H4 (cell line): ENCODE measurements at regions not wholly inside any gene's neighbourhood (a gene's known extent, or its start where the extent isn't known, plus 50 kb on each side); places are given as distances from the start of the nearest gene placed in this dataset.

Source experiments
- DNase-seq: peaks from one replicate; pipeline ENCODE4 v3.0.0-alpha.2; 2015; ENCODE audit warnings: low spot score

DNA sequence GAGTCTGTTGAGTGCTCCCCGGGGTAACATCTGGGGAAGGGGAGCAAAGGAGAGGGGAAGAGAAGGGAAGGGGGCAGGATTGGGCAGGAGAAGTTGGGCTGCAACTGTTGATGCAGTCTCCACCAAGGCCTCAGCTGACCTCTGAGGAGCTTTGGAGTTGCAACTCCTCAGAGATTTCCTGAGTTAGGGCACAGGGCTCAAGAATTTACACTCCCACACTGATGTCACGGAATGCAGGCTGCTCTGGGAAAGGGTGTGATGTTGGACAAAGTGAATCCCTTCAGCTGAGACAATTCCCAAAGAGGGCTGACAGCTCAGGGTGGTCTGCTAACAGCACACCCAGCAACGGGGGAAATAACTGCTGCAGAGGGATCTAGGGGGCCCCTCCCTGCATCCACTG, 295.6 kb downstream of the PCNX1 start:
- no peak for DNase-seq

DNA sequence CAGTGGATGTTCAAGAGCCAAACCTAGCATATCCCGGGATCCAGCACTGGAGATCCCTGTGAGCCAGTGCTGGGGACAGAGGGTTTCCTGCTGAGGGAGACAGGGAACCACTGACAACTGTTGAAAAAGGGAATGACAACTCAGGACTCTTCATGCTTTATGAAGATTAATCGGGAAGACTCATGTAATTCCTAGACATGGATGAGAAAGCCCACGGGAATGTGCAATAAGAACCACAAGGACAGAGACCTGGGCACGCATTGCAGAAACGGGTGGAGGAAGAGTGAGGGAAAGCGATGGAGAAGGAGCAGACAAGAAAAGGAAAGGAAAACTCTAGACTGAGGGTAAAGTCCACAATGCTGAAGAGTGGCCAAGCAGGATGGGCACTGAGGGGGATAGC, 296.0 kb downstream of the PCNX1 start:
- DNase-seq: no peak

DNA sequence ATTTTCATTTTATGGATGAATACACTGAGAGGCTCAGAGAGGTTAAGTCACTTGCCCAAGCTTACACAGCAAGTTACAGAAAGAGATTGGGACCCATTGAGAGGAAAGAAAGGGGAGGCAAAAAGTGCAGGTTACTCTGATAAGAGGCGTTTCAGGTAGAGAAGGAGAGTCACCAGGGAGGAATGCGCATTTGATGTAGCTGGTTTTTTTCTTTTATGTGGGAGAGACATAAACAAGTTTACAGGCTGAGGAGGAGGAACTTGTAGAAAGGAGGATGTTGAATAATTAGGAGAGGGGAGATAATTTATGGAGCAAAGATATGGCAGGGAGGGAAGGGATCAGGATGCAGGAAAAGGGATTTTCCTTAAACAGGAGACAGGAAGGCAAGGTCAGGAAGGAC, 297.0 kb downstream of the PCNX1 start:
- no peak for DNase-seq

DNA sequence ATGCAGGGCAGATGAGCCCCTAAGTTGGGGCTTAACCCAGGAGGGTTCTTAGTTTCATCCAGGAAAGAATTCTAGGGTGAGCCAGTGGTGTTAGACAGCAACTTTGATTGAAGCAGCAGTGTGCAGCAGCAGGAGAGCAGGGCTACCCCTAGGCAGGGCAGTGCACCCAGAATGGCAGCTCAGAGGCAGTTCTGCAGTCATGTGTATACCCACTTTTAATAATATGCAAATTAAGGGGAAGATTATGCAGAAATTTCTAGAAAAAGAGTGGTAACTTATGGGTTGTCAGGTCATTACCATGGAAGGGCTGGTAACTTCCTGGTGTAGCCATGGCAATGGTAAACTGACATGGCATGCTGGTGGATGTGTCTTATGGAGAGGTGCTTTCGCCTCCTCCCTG, 297.5 kb downstream of the PCNX1 start:
- DNase-seq: no peak

DNA sequence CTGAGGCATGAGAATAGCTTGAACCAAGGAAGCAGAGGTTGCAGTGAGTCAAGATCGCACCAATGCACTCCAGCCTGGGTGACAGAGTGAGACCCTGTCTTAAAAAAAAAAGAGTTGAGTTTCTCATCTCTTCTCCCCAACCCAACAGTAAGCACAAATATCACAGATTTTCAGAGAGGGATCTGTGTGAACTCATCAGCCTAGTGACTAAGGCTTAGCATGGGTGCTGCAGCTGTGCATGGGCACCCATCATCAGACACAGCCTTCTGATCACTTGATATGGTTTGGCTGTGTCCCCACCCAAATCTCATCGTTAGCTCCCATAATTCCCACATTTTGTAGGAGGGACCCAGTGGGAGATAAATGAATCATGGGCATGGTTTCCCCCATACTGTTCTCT, 298.9 kb downstream of the PCNX1 start:
- DNase-seq: no peak

DNA sequence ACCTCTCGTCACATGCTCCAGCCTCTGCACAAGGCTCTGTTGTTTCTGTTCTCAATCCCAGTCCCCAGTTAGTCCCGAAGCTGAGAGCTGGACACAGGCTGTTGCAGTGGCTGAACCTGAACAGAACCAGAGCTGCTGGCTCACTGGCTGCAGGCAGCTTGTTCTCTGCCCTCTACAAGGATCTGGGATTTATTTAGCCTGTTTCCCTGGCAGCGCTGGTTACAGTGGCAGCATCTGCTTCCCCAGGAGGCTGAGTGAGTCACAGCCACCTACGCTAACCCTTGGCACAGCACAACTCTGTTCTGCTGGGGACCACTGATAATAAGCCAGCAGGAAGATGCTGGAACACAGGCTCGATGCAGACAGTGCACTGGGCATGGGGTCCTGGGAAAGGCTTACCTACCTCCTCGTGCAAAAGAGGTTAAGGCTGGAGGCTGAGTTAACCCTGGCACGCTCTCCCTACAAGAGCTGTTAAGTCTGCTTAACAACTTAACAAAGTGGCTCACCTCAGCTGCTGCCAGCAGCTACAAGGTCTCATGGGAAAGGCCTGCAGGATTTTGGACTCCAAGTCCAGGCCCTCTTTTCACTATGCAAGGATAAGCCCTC, 299.6 kb downstream of the PCNX1 start:
- peak; percentile 72 for DNase-seq

DNA sequence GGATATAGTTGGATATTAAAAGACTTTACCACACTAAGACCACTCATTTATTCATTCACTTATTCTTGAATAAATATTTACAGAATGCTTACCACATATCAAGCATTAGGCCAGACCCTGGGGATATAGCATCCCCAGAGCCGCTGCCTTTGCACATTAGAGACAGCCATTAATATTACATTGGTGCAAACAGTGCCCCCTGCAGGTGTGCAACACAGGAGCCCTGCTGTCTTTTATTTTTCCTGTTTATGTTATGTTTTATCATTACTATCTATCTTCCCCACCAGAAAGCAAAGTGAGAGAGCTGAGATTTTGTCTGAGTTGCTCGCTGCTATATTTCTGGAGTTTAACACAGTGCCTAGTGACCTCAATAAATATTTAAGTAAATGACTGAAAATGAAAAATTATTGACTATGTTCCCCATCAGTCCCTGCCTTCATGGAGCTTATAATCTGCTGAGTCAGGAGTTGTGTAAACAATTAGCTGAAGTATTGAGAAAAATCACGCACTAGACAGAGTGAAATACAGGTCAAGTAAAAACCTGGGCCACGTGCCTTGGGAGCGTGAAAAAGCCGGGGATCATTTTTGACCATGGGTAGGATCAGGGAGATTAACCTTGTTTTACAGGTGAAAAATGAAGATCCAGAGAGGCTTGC, 301.6 kb downstream of the PCNX1 start:
- DNase-seq: no peak

DNA sequence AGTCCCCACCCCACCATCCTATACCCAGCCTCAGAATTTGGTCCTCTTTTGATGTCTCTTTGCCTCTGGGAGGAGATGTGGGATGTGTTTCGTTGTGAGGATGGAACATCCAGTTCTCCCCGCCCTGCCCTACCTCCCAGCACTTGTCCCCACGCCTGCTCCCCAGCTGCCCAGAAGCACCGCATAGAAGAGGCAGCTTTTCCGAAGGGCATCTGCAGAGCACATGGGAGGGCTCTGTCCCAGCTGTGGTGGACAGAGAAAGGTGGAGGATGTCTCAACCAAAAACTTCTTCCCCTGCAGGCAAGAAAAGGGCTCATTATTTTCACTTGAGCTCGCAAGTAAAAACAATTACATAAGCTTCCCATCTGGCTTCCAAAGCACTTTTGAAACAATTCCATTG, 302.6 kb downstream of the PCNX1 start:
- DNase-seq: no peak

DNA sequence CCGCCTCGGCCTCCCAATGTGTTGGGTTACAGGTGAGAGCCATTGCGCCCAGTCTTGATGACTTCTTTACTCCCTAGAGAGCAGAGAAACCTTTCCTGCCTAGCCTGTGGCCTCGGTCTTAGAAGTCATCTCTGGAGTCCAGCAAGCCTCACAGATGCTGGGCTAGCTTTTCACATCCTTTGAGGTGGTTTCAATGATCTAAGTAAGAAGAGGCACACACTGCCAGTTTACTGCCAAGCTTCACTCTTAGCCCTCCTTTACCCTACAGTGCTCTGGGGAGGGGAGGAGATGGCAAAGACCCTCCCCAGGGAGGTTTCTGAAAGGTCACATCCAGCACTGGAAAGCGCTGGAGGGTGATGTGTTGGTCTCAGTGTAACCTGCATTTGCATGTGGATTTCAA, 304.8 kb downstream of the PCNX1 start:
- no peak for DNase-seq

DNA sequence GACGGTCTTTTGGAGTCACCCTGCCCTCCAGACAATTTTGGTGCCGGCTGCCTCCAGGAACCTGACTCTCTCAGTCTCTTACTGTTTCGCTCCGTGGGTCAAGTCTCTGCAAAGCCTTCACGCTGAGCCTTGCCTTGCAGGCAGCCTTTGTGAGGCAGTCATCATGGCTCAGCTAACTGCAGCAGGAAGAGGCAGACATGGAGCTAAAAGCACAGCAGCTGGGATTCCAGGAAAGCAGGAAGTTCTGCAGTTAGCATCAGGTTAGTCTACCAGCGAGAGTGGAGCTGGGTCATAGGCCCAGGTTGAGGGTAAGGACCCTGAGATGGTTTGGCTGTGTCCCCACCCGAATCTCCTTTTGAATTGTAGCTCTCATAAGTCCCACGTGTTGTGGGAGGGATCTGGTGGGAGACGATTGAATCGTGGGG, 305.4 kb downstream of the PCNX1 start:
- DNase-seq: no peak

DNA sequence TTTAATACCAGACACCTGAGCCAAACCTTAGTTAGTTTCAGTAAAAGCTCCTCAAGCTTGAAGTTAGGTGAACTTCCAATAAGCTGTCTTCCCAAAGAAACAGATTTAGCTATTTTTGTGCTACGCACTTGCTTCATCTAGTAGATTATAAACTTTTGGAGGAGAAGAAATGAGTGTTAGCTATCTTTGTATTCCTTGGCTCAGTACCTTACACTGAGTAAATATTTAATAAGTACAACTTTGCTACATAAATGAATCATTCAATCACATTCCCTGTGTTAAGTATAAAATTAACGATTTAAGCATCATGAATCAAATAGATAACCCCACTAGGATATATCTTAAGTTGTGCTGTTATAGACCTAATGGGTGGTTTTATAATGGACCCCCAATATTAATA, 307.0 kb downstream of the PCNX1 start:
- DNase-seq: no peak

DNA sequence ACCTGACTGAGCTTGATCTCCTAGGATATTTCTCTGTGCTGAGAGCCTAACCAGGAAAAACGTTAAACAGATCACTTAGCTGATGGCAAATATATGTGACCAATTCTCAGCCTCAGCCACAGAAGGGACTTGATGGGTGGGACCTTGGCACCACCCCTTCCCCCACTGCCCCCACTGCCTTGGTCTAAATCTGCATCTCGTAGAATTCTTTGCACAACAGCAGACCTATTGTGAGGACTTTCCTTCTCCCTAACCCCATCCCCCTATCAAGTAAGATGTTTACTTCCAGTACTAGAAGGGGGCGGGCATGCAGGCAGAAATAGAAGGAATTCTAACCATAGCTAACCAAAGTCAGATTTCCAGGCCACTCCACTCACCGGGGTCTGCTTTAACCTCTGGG, 313.2 kb downstream of the PCNX1 start:
- no peak for DNase-seq

DNA sequence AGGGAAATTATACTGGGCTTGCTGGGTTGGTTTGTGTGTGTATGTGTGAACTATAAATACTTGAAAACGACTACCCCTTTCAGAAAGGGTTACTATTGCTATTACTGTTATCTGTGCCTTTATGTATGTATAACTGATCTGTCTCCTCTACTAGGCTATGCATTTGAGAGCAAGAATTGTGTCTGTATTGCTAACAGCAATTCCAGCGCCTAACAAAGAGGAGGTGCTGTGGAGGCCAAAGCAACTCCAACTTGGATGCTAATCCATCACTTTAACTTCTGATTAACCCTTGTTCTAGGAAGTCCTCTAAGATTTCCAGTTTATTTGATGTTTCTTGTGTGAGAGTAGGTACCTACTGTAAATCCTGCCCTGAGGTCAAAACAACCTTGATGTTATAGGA, 313.9 kb downstream of the PCNX1 start:
- DNase-seq: no peak

DNA sequence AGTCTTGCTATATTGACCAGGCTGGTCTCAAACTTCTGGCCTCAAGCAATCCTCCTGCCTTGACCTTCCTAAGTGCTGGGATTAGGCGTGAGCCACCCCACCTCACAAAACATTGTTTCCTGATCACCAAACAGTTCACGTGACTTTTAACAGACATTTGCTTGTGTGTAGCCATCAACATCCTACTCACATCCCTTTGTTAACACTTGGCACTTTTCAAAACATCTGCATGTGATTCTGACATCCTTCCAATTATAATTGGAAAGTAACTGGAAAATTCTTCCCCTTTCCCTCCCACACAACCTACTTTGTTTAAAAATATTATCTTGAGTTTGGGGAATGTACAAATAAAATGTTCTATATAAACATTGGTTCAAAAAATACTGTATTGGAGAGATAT, 317.9 kb downstream of the PCNX1 start:
- DNase-seq: no peak

DNA sequence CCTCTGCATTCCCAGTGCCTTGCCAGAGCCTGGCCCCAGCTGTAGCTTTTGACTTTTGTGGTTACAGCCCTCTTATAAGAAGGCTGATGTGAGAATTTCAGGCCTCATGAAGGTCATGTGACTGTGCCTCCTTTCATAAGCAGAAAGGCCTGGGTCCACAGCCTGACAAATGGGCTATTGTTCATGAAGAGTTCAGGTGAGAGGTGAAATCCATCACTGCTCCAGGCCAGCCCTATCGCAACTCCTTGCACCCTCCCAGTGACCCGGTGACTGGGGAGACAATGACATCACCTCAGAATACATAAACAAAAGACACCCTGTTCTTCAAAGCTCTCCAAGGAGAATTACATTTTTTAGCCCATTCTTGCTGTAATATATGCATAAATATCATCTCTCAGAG, 321.5 kb downstream of the PCNX1 start:
- peak; percentile 25 for DNase-seq

DNA sequence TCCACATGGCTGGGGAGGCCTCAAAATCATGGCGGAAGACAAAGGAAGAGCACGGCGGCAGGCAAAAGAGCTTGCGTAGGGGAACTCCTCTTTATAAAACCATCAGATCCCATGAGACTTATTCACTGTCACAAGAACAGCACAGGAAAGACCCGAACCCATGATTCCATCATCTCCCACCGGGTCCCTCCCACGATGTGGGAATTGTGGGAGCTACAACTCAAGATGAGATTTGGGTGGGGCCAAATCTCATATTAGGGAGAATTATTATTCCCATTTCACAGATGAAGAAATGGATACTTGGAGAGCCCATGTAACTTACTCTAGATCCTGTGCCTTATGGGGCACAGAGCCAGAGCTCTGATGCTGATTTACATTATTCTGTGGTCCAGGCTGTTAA, 322.6 kb downstream of the PCNX1 start:
- DNase-seq: no peak

DNA sequence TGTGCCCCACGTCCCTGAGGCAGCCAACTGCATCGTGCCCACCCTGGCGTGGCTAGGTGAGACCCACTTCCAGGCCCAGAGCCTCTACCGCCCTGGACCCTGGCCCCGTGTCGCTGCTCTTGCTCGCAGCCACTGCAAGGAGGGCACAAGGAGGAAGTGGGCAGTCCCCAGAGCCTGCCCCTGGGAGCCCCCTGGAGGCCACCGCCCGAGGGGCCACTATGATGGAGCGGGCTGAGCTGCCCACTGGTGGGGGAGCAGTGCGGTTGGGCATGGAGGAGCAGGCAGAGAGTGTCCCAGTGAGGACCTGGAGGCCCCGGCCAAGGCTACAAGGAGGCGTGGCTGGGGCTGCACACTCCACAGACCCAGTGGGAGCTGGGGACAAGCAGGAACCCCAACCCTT, 323.6 kb downstream of the PCNX1 start:
- DNase-seq: no peak

DNA sequence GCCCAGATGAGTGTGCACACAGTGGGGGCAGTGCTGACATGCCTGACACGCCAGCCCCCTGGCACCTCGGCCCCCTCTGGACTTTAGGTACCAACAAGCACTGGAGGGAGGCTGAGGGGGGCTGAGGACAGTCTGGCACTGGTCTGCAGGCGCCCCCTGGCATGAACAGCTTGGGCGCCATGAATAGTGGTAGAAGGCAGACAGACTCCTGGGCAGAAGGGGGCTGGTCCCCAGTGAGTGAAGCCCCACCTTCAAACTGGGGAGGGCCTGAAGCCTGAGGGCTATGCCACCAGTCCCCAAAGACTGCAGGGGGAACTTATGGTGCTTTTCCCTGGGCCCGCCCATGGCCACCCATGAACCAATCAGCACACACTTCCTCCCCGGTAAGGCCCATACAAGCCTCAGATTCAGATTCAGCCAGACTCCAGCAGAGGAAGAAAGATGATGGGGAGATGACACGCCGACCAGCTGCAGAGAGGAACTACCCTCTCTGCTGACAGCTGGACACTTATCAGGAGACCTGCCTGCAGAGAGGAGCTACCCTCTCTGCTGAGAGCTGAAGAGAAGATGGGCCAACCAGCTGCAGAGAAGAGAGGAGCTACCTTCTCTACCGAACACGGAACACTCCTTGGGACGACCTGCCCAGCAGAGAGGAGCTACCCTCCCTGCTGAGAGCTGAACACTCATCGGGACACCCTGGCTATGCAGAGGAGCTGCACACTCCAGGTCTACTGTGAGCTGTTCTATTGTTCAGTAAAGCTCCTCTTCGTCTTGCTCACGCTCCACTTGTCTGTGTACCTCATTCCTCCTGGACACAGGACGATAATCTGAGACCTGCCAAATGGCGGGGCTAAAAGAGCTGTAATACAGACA, 324.5 kb downstream of the PCNX1 start:
- no peak for DNase-seq

DNA sequence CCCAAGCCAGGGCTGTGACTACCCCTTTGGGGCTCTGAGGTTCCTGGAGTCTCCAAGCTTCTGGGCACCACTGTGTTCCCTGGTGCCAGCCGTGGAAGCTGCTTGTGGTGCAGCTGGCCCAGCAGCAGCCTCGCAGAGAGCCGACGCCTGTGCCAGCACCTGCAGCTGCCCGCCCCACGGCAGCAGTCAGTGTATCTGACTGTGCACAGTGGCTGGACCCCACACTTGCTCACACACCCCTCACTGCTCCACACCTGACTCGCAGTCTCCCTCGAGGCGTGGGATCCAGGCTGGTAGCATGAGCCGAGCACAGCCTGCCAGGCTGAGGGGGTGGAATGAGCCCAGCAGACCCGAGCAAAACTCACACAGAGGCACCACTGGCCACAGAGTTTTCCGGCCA, 325.2 kb downstream of the PCNX1 start:
- no peak for DNase-seq

DNA sequence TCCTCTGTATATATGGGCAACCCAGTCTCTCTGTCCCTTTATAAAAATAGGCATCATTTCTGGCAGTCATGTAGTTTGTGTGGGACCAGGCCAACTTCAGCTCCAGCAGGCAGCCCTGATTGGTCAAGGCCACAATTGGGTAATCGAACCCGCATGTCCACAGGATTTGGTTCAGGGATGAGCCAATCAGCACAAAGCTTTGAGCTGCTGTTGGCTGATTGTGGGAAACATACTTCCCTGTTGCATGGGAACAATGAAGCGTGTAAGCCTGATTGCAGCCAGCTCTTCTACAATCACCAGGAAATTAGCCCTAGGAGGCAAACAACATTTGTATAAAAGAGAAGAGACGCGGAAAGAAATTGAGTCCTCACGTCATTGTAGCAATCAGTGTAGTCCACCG, 328.6 kb downstream of the PCNX1 start:
- no peak for DNase-seq

DNA sequence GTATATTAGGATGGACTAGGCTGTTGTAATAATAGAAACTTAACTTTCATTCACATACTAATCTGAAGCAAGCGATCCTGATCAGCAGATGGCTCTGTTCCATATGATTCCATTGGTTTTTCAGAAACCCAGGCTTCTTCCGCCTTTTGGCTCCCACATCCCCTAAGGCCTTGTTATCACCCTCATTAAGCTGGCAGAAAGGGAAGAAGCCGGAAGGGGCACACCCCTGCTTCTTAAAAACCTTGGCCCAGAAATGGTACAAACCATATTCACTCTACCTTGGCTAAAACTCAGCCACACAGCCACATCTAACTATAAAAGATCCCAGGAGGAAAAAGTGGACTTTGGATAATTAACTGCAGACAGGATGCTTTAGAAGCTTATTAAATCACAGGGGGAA, 329.2 kb downstream of the PCNX1 start:
- DNase-seq: no peak

DNA sequence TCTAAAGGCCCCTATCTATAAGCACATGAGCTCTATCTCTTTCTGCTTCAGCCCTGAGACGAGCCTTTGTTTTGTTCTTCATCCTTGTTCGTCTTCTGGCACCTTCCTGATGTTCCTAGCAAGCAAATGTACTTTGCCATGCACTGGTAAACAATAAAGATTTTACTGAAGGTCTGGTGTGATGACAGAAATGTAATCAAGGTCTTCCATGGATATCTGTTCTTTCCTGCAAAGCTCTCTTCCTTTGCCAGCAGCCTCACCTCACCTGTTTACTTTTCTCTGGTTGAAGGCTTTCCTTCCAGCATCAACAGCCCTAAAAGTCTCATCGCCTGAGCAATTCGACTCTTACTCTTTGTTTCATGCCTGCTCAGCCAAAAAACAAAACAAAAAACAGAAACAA, 330.3 kb downstream of the PCNX1 start:
- DNase-seq: no peak

DNA sequence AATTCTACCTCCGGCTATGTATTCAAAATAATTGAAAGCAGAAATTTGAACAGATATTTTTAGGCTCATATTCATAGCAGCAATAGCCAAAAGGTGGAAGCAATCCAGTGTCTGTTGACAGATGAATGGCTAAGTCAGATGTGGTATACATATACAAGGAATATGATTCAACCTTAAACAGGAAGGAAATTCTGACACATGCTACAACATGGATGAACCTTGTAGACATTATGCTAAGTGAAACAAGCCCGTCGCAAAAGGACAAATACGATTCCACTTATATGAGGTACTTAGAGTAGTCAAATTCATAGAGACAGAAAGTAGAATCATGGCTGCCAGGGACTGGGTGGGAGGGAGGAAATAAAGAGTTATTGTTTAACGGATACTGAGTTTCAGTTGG, 331.6 kb downstream of the PCNX1 start:
- DNase-seq: no peak
